GM12892 (cell line): ENCODE measurements at regions not wholly inside any gene's neighbourhood (a gene's known extent, or its start where the extent isn't known, plus 50 kb on each side); places are given as distances from the start of the nearest gene placed in this dataset.

Experiments used
- POLR2A ChIP-seq: IDR thresholded peaks from 2 replicates; pipeline ENCODE4 v1.6.1; 2011; ENCODE audit warnings: low read depth, low read length, control low read depth
- POLR2AphosphoS5 ChIP-seq: IDR thresholded peaks from 2 replicates; pipeline ENCODE4 v1.6.1; 2011; ENCODE audit warnings: low read depth, low read length, control low read depth

DNA sequence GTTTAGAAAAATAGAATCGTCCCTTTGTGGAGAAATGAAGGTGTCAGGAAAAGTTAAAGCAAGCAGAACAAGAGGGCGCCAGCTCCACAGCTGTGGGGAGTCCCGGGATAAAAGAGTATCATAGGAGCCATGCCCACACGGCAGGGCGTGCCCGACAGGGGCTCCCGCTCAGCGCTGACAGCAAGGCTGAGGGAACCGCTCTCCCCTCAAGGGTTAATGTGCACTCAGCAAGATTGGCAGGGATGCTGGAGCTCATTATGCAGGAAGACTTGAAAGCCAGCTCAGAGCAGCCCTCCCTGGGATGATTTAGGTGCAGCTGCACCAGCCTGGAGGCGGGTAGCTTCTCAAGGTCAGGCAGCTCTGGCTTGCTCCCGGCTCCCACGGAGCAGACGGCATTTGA is 500.2 kb downstream of the EIPR1 start:
- TF ChIP-seq POLR2A = no peak
- no peak for TF ChIP-seq POLR2AphosphoS5
